GM04504 (cell line): ENCODE measurements at regions not wholly inside any gene's neighbourhood (a gene's known extent, or its start where the extent isn't known, plus 50 kb on each side); places are given as distances from the start of the nearest gene placed in this dataset.

Experiments
- DNase-seq: peaks from one replicate; pipeline ENCODE4 v3.0.0-alpha.2; 2012; ENCODE audit warnings: low read depth

GRCh38 chr15:100703032-100703578 is 100.7 kb downstream of the ASB7 start:
- DNase-seq, result peak; percentile 75

DNA sequence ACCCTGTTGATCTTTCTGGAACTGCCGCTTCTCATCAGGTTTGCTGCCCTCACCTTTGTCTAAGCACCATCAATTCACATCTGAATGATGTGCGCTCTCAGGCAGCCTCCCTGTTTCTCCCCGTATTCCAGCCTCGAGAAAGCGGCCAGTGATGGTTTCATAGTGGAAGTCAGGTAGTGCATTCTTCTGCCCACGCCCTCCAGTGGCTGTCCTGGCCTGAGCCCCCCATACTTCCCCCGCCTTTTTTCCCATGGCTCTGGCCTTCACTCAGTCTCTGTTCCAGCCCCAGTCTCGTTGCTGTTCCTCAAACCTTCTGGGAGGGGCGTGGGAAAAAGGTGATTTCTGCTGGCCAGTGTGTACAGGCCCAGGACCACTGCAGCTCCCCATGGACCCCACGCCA is 101.3 kb downstream of the ASB7 start:
- no peak for DNase-seq

- peak; percentile 85 for DNase-seq
Measured at GRCh38 chr15:100704281-100705055, 102.1 kb downstream of the ASB7 start.

GRCh38 chr15:100705065-100705464 is 102.7 kb downstream of the ASB7 start:
- no peak for DNase-seq

GRCh38 chr15:100705841-100706240 is 103.5 kb downstream of the ASB7 start:
- no peak for DNase-seq

DNA sequence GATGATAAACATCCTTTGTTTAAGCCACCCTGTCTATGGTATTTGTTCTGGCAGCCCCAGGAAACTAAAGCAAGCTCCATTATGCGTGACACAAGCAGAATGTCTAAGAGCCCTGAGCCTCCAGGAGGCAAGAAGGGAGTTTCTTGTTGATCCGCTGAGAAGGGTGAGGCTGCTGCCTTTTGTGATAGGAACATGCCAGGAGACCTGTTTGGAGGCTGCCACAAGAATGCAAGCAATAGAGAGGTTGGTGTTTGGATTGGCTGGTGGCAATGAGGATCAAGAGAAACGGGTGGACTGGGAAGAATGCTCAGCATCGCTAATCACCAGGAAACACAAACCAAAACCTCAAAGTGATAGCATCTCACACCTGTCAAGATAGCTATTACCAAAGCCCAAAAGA is 104.8 kb downstream of the ASB7 start:
- DNase-seq, result no peak

DNA sequence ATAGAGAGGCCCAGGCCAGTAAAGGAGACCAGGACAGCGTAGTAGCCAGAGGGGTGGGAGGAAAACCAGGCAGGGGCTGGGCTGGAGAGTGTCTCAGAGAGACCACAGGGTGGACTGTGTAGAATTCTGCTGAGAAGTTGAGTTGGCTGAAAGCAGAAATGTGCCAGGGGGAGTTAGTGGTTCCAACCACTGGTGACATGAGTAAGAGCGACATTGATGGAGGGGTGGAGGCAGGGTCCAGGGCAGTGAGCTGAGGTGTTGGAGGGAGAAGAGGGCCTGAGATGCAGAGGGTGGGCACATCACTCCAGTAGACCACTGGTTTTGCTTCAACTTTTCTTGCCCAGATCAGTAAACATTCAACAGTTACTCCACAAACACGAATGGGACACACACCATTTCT is 106.5 kb downstream of the ASB7 start:
- DNase-seq, result no peak

- DNase-seq, result no peak
Measured at GRCh38 chr15:100710222-100710621, 107.8 kb downstream of the ASB7 start.

DNA sequence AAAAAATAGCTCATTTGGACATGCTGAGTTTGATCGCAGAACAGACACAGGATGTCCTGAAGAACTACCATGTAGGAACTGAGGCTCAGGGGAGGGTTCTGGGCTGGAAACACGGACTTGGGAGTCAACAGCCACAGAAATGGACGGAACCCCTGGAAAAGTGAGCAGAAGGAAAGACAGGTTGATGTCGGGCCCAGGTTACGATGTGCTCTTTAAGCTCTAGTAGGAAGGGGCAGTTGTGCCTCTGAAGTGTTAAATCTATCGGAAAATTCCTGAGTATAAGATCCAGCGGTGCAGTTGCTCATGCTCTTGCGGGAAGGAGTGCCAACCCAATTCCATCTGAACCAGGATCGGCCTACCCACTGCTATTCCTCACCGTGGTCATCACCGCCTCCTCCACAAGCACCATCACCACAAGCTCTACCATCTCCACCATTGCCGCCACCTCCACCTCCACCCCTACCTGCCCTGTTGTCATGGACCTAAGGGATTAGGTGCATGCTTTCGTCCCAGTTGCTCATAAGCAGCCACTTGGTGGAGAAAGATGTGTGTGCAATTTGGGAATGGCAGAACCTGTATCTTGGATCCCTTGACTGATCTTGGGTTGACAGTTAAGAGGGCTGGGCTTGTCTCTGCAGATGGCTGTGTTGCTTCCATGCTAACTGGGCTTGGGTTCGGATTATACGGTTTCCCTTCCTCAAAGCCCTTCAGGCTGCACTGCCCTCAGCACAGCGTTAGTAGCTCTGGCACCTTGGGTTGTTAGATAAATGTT is 108.5 kb downstream of the ASB7 start:
- no peak for DNase-seq

DNA sequence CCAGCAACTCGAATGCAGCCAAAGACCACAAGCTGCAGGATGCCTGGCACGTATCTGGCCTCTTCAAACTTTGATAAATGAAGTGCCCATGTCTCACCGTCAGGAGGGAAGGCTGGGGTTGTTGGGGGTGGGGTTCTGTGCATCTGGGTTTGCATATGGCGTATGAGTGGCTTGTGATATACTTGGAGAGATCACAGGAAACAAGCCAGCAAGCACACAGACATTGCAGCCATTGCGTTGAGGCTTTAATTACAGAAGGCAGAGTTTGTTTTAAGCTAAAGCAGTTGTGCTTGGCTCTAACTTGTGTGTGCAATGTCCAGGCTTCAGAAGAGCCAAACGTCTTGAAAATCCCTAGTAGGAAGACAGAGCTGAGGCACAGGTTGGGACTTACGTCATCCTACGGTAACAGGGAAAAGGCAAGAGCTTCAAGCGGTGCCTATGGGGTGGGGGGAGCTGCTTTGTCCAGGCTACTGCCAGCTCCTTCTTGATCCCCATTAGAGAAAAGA is 109.2 kb downstream of the ASB7 start:
- no peak for DNase-seq

- no peak for DNase-seq
Measured at GRCh38 chr15:100712226-100712625, 109.8 kb downstream of the ASB7 start.

GRCh38 chr15:100713163-100713867 is 110.9 kb downstream of the ASB7 start:
- peak; percentile 60 for DNase-seq

DNA sequence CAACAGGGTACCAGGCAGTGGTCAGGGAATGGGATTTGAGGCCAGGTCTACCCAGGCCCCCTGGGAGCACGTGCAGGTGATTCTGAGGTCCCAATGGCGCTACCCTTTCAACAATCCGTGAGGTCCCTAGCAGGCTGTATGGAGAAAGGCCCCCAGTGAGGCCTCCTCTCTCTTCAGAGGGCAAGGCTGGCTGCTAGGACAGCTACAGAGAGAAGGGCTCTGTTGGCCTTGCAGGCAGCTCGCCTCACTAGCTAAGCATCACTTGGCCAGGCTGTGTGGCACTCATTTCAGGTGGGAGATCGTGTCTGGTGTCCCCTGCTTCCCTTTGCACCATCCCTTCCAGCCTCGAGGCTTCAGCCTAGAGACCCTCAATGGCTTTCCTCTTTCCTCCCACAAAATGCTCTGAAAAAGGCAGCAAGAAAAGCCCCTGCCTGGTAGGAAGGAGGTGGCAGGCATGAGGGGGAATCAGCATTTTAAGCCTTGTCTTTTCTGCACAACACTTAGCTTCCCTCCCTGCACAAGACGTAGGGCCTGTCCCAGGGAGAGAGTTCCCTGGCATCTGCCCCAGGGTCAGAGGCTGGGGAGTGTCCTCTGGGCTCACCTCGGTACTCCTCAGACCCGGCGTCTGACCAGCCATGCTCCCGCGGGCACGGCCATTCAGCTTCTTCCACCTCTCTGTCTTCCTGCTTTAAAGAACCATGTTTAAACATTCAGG is 111.8 kb downstream of the ASB7 start:
- no peak for DNase-seq

DNA sequence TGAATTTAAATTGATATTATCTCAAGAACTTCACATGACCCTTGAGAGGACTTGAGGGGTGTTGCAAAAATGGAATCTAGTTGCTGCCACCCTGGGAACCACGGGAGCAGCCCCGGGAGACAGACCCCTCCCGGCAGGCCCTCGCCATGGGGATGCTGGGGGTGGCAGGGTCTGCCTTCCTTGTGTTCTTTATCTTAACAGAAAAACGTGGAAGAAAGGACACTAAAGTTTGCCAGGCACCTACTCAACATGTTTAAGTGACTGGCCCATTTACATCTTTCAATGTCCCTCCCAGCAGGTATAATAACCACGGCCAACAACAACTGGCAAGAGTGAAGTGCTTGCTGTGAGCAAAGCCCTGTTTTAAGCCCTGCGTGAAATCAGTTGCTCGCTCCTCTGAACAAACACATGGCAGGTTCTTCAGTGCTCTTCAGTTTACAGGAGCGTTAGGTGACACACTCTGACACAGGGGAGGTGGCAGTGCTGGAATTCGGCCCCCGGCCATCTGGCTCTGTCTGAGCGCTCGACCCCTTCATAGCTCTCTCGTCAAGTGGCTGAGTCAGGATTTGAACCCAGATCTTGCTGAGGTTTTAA is 112.5 kb downstream of the ASB7 start:
- DNase-seq, result no peak

- DNase-seq, result no peak
Measured at GRCh38 chr15:100715571-100716455, 113.4 kb downstream of the ASB7 start.

DNA sequence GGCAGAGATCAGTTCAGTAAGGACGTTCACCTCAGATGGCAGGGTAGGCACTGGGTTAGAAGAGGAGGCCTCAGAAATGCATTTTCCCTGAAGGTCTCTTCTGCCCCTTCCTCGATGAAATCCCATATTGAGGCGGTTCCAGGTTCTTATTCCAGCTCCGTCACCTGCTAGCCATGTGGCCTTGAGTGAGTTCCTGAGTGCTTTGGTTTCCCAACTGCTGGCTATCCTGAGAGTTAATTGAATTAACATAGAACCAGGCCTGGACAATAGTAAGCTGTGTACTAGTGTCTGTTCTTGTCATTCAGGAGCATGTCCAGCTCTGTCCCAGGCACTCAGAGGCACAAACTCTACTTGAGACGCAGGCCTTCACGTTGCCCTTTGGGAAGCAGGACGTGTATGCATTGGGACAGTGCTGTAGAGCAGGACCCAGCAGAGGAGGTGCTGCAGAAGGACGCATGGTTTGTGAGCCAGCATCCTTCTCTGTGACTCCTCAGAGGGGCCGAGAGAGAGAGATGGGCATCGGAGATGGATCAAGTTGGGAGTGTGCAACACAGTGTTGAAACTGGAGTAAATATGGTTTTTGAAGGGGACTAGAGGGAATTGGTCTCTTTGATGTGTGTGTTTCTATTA is 114.2 kb downstream of the ASB7 start:
- DNase-seq, result no peak

- no peak for DNase-seq
Measured at GRCh38 chr15:100717596-100717995, 115.2 kb downstream of the ASB7 start.

GRCh38 chr15:100718075-100718980 is 115.9 kb downstream of the ASB7 start:
- DNase-seq, result no peak
